Umbilical cord (tissue), 1 donor: ENCODE measurements at regions not wholly inside any gene's neighbourhood (a gene's known extent, or its start where the extent isn't known, plus 50 kb on each side); places are given as distances from the start of the nearest gene placed in this dataset.

Experiments
- DNase-seq: peaks from one replicate; pipeline ENCODE4 v3.0.0-alpha.2; 2015; ENCODE audit warnings: low spot score

DNA sequence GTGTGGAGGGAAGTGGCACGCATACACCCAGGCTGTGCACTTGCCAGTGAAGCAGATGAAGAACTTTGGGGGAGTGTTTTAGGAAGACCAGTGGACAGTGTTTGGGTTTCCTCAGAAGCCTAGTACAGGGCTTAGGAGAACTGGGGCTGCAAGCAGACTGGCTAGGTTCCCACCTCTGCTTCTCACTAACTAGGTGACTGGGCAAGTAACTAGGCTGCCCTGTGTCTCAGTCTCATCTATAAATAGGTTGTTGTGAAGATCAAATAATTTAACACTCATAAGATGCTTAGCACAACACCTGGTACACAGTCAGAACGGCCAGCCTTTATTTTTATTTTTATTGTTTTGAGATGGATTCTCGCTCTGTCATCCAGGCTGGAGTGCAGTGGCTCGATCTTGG is 312.1 kb downstream of the CDH26 start:
- no peak for DNase-seq

DNA sequence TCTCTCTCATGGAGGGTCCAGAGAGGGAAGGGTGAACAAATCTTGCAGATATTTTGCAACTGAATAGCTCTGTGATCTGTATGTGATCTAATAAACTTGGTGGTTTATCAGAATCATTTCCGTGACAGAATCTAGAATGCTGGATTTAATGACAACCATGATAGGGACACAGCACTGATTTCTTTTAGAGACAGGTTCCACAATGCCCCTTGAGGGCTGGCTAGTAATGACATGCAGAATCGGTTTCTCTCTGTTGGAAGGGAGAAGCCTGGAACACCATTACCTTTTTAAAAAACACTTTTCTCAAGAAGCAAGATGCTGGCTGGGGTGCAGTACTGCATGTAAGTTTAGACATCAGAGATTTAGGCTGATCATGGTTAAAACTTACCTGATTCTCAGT is 313.4 kb downstream of the CDH26 start:
- no peak for DNase-seq

DNA sequence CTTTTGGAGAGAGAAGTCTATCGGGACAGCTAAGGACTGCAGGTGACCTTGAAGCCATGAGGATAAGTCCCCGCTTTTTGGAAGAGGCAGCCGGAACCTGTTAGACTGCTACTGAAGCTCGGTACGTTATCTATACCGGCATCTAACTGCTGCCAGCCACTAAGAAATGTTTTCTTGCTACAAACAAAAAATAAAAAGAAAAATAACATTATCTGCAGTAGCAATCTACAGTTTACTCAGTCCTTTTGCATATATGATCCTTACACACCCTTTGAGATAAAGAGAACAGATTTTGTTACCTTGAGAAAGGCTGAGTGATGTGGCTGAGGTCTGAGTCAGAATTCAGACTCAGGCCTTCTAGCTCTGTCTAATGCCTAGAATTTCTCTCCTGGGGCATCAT is 314.6 kb downstream of the CDH26 start:
- DNase-seq, result peak; percentile 1

DNA sequence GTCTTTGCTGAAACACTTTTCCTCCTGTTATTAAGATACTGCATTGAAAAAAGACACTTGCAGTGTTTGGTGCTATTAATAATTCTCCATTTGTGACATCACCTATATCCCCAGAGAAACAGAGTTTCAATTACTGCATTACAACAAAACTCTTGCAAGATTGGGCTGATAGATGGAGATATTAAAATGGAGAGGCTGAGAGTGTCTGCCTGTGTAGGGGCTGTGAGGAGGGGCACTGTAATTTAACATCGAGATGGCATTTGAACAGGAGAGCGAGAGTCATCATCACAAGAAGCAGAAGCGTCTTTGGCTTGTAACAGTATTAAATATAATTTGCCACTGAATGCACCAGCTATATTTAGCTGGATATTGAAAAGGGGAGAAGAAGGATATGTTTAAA is 316.5 kb downstream of the CDH26 start:
- DNase-seq, result no peak

DNA sequence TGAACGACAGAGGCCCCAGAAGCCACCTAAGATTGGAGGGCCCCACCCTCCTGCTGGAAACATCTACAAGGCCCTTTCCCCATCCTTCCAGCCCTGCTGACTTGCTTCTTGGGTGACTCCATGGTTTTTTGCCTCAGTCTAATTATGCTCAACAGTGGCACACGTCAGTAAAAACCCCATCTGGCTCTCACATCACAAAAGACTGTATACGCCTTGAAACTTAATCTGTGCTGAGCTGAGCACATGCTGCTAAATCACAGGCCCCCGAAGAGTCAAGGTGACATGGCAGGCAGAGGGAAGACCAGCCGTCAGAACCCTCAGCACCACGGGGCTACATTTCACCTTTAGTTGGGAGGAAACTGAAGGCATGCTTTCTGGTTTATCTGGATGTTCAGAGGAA is 323.1 kb downstream of the CDH26 start:
- DNase-seq, result no peak

DNA sequence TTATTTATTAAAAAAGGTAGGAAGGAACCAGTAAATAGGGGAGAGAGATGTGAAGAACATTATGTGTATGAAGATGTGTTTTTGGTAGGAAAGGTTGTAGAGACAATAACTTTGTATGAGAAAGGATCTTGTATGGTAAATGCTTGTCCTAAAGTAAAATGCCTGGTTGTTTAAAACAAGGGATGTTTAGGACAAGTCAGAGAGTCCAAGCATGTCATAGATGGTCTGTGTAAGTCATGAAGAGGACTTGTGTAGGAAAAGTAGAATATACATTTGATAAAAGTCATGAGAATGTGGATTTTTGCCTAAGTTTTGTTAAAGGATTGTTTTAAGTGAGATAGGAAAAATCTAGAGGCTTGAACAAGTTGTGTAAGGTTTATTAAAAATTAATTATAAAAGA is 325.1 kb downstream of the CDH26 start:
- DNase-seq, result no peak

DNA sequence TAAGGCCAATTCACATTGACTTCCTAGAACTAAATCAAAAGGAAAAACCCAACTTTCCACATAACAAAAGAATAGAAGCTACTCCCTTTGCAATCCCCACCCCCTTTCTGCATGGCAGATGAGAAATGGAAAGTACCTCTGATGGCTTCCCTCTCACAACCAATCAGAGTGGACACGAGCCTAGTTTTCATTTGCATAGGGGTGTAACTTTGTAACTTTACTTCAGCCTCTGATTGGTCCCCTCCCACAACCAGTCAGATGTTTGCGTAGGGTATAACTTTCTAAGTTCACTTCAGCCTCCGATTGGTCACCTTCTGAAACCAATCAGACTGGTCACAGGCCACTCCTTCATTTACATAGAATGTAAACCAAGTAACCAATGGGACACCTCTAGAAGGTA is 328.5 kb downstream of the CDH26 start:
- no peak for DNase-seq

DNA sequence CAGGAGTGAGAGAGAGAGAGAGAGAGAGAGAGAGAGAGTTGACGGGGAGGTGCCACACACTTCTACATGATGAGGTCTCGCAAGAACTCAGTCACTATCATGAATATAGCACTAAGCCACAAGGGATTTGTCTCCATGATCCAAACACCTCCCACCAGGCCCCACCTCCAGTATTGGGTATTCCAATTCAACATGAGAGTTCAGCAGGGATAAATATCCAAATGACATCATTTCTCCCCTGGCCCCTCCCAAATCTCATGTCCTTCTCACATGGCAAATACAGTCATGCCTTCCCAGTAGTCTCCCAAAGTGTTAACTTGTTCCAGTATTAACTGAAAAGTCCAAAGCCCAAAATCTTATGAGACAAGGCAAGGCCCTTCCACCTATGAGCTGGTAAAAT is 330.7 kb downstream of the CDH26 start:
- DNase-seq, result no peak

DNA sequence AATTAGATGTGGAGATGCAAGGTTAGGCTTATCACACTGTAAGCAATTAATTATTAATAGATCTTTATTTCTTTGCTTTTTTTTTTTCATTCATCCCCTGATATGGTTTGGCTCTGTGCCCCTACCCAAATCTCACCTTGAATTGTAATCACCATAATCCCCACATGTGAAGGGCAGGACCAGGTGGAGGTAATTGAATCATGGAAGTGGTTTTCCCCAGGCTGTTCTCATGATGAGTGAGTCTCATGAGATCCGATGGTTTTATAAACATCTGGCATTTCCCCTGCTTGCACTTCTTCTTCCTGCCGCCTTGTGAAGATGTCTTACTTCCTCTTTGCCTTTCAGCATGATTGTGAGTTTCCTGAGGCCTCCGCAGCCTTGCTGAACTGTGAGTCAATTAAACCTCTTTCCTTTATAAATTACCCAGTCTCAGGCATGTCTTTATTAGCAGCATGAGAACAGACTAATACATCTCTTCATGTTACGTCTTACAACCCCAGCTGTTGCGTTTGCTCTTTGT is 333.8 kb downstream of the CDH26 start:
- no peak for DNase-seq

DNA sequence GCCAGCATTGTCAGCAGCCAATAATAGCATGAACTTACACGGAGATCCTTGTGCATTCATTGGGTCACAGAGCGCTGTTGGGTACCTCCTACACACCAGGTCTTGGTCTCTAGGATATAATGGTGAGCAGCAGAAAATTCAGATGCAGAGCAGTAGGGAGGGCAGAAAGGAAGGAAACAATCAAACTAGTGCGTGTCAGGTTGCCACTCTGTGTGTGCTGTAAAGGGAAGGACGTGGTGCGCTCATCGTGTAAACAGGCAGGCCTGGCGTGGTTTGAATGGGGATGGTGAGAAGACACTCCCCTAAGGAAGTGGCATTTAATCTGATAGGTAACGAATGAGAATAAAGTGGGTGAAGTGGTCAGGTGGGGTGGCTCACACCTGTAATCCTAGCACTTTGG is 336.4 kb downstream of the CDH26 start:
- DNase-seq, result no peak

DNA sequence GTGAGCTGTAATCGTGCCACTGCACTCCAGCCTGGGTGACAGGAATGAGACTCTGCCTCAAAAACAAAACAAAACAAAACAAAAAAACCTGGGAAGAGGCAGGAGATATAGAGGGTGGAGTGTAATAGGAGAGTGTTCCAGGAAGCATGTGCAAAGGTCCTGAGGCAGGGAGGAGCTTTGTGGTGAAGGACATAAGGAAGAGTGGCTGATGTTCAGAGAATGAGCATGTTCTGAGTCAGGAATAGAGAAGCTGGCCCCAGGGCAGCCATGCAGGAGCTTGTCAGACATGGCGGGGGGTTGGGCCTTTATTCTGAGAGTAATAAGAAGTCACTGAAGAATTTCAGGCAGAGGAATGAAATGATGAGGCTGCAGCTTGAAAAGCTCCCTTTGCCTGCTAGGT is 337.0 kb downstream of the CDH26 start:
- no peak for DNase-seq

DNA sequence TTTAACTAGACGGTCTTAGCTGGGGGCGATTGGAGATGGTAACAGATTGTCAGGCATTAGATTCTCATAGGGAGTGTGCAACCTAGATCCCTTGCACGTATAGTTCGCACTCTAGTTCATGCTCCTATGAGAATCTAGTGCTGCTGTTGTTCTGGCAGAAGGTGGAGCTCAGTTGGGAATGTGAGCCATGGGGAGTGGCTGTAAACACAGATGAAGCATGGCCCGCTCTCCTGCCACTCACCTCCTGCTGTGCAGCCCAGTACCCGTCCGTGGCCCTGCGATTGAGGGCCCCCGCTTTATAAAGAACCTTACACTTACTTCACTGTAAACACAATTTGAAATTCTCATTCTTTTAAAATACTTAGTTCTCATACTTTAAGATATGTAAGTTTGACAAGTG is 339.4 kb downstream of the CDH26 start:
- no peak for DNase-seq

DNA sequence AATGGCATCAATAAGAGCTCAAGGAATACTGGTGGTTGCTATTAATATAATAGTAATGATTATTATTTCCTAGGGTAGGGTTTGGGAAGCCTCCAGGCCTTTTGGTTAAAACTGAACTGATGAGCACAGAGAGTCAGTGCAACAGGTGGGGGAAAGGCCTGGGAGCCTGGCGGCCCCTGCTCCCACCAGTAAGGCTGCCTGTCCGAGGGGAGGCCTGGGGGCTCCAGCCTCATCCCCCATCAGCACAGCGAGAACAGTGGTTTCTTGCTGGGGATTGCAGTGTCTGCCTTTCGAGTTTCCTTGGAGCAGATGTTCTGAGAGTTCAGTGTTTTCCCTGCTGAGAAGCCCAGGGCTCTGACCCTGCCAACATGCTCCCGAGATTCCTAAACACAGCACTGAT is 340.4 kb downstream of the CDH26 start:
- DNase-seq, result no peak

DNA sequence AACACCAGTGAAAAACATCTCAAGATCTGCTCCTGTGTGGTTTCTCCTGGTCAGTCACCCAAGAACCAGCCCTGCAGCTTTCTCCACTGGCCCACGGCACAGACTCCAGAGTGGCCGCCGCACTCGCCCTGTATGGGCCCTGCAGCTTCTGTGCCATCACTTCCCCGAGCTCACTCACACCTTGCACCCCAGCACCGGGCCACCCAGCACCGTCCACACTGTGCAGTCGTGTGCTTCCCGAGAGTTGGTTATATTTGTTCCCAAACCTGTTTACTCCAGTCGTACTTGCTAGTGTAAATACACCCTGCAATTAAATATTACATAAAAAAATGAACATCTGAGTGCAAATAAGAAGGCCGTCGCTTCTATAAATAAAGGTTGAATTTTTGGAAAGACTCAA is 341.7 kb downstream of the CDH26 start:
- DNase-seq, result no peak

DNA sequence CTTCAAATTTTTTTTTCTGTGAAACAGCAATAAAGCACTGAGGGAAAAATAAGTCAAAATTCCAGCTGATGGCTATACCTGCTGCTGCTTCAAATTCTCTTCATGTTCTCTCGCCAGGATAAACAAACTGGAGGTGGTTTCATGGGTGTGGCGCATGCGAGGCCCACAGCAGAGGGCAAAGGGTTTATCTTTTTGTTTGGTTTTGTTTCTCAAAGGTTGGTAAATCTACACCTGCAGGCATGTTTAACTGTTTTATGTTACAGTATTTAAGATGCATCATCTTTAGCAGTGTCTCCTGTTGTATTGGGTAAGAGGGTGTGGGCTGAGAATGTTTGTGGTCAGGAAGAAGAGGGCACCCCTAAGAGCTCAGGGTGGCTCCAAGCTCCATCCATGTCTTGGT is 342.2 kb downstream of the CDH26 start:
- no peak for DNase-seq

DNA sequence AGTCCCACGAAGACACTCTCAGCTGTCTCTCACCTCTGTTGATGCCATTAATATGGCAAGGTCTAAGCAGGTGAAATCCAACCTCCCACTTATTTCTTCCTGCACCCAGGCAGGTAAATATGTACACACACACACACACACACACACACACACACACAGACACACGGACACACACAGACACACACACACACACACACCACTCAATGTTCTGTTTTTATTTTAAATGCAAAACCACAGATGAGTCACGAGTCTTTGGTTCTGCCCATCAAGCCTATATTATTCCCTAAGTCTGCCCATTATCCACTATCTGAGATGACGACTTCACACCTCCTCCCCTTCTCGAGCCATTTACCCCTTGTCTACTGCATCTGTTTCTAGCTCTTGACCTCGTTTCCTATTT is 344.7 kb downstream of the CDH26 start:
- no peak for DNase-seq

DNA sequence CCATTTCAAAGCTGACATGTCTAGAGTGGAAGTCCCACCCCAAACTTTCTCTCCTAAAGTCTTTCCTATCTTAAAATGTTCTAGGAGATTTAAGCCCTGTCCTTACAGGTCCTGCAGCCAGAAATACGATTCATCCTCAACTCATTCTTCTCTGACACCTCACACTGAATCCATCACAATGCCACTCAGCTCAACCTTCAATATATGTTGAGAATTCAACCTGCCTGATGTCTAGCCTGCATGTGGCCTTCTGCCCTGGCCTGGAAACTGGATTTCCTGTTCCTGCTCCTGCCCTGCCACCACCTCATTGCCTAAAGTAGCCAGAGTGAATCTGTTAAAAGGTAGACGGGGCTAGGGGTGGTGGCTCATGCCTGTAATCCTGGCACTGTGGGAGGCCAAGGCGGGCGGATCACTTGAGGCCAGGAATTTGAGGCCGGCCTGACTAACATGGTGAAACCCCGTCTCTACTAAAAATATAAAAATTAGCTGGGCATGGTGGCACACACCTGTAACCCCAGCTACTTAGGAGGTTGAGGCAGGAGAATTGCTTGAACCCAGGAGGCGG is 345.9 kb downstream of the CDH26 start:
- DNase-seq, result no peak

DNA sequence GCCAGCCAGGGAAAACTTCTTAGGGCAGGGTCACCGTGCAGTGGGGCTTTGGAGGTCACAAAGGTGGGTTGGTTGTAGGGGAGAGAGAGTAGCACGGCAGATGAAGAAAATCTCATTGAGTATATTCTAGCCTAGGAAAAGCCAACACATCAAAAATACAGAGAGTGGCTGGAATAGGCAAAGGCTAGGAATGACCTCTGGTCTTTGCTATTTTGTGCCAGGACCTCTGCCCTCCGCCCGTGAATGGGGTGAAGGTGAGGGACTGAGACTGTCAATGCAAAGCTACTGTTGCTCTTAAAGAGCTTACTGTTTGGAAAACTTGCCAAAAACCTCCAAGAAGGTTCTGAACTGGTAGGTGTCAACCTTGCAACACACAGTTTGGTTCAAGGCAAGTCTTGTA is 346.7 kb downstream of the CDH26 start:
- no peak for DNase-seq

DNA sequence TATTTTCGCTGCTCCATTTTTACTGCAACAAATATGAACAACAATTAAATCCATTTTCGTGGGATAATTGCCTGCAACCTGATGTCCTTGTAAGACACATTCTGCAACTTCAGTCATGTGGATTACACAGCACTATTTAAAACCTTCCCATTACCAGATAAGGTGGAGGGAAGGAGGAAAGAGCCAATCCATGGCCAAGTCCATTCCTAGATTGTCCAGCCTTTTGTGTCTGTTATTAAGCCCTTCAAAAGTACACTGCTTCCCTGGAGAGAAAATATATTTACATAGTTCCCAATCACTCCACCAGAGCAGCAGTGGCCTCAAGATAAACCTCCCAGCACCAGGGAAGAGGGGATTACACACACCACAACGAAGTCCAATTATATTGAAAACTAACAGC is 347.9 kb downstream of the CDH26 start:
- no peak for DNase-seq

DNA sequence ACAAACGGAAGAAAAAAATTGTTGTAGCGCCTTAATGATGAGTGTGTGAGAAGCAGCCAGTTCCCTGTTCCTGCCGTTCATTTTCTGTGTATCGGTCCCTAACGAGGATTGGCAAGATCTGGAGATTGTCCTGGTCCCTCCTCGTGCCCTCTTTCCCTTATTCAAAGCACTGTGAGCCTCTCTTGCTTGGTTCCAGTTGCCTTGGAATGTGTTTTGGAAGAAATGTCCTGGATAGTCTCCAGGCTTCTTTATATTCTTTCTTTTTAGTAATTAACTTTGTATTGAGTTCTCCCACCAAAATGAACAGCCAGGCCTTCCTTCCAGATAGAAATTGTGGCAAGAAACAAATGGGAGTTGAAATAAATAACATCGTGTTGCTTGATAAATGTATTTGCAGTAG is 348.3 kb downstream of the CDH26 start:
- DNase-seq, result no peak

DNA sequence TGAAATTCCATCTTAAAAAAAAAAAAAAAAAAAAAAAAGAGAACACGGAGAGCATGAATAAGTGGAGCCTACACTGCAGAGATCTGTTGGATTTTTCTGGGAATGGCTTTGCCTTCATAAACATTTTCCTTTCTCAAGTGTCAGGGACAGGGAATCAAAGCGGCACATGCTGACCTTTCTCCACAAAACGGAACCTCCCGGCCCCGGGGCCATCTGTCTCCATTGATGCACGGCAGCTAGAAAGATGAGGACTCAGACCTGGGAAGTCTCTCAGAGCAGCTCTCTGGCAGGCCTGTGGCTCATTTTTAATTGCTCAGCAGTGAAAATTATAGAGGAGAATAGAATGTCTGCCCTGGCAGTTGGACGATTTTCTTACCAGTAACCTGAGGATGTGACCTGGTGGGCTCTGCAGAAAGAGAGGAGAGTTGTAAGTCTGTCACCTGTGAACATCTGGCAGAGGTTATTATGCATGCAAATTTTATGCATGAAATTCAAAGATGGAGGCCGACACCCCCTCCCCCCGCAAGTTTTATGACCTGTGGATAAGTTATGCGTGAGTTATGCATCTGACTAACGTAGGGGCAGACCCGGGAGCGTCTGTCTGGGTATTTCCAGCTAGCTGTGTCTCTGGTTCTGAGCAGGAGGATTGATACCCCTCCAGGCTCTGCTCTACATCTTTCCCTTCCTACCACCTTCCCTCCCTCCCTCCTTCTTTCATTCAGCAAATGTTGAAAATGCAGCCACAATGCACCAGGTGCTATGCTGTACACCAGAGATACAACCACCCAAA is 352.5 kb downstream of the CDH26 start:
- DNase-seq, result no peak

DNA sequence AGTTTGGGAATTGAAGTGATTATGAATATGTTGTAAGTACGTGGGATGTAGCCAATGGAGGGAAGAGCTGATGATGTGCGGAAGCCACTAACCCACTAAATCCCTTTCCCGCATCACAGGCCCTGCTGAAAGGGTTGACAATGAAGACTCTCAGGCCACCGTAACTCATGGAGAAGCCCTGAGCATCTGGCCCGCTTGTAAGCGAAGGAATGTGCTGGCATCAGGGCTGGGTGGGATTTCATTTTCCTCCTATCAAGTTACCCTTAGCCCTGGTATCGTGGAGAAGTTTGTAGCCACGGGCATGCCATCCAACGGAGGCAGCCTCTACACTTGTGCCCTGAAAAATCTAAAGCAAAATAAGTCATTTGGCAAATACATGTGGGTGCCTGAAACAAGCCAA is 355.0 kb downstream of the CDH26 start:
- DNase-seq, result no peak

DNA sequence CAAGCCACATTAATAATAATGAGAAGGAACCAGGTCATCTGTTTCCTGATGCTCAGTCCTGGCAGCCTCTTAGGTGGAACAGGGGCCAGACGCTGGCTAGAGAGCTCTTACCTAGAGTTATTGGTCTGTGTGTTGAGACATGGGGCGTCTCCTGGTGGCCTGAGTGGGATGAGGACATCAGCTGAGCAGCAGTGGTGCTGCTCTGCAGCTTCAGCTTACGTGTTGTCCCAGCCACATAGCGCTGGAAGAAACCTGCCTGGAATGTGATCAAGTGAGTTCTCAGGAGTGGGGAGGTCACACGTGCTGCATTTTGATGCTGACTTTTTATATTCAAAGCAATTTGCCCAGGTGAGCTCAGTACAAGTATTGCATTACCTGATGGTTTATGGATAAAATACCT is 355.4 kb downstream of the CDH26 start:
- peak; percentile 3 for DNase-seq

DNA sequence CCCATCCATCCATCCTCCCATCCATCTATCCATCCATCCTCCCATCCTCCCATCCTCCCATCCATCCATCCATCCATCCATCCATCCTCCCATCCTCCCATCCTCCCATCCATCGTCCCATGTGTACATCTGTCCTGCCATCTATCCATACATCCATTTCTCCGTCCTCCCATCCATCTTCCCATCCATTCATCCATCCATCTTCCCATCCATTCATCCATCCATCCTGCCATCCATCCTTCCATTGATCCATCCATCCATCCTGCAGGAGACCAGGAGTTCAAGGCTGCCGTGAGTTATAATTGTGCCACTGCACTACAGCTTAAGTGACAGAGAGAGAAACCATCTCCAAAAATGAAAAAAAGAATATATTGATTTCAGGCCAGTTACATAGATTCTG is 356.5 kb downstream of the CDH26 start:
- no peak for DNase-seq
